Stimulated activated naive CD4-positive, alpha-beta T cell treated with Interleukin-2 at 50 U/mL for 16 hours (primary cell): ENCODE measurements at regions not wholly inside any gene's neighbourhood (a gene's known extent, or its start where the extent isn't known, plus 50 kb on each side); places are given as distances from the start of the nearest gene placed in this dataset.
"Not testable (repeated sequence)": the region's sequence is repeated elsewhere in the genome, so short reads cannot be mapped to it uniquely, and the experiment has no call there.

Experiments
- DNase-seq: peaks from one replicate; lab custom pipeline; 2025; lab: John Stamatoyannopoulos, UW

- no peak for DNase-seq
These were observed 297.5 kb upstream of the CRIM1 start for GRCh38 chr2:36058076-36058475.

DNA sequence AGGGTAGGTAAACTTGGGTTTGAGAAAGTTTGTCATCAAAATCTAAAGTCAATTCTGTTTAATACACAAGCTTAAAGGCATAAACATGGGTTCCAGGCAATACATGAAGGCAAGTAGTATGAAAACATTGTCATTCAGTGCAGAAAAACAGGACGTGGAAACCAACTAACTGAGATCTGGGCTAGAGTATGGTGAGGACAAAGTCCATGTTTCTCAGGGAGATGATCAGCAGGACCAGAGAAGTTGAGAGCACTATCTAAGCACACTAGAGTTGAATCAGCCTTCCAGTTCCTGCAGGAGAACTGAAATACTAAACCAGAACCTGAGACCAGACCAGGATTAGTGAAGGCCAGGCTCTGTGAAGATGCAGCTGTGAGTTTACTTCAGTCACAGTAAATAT lies 302.8 kb upstream of the CRIM1 start:
- DNase-seq, result no peak

GRCh38 chr2:36044411-36044810 lies 311.2 kb upstream of the CRIM1 start:
- no peak for DNase-seq

- DNase-seq, result no peak
These were observed 320.4 kb upstream of the CRIM1 start for GRCh38 chr2:36035137-36035536.

- DNase-seq, result no peak
These were observed 323.5 kb upstream of the CRIM1 start for GRCh38 chr2:36032046-36032445.

- no peak for DNase-seq
These were observed 324.1 kb upstream of the CRIM1 start for GRCh38 chr2:36031471-36031870.

GRCh38 chr2:36027616-36028015 lies 328.0 kb upstream of the CRIM1 start:
- DNase-seq, result no peak

- no peak for DNase-seq
These were observed 342.5 kb upstream of the CRIM1 start for GRCh38 chr2:36013064-36013463.

- DNase-seq, result no peak
These were observed 349.1 kb upstream of the CRIM1 start for GRCh38 chr2:36006444-36006843.

GRCh38 chr2:36002941-36003340 lies 352.6 kb upstream of the CRIM1 start:
- no peak for DNase-seq

- DNase-seq, result no peak
These were observed 358.1 kb upstream of the CRIM1 start for GRCh38 chr2:35997488-35997887.

DNA sequence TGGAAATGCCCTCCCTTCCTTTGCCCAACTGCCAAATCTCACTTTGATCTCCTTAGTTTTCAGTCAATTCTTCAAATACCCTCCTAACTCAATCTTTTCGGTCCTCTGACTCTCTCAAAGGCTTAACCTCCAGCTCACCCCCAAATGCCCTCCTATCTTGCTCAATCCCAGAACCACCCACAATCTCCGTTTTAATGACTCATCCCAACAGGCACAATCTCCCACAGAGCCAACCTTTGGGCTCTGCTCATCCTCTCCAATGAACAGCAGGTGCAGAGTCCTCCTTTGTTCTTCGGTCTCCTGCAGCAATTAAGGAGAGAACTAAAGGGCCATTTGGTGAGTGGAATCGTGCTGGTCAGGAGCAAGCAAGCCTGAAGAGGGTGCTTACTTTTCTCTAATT lies 366.1 kb upstream of the CRIM1 start:
- no peak for DNase-seq

DNA sequence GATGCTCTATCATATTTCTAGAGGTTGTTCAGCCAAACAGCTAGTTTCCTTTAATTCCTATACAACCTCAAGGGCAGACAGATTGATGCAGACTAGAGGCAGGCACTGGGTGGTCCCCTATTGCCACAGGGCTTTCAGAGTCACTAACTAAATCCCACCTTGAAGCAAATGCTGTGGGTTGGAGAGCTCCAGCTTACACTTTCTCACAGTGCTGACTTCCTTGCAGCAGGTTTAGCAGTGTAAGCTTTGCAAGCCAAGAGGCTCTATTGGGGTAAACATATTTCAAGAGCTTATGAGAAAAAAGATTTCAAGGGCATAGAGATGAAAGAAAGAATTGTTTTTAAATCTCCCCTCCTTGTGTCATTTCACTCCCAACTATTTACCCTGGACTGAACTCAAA lies 366.5 kb upstream of the CRIM1 start:
- DNase-seq, result no peak

DNA sequence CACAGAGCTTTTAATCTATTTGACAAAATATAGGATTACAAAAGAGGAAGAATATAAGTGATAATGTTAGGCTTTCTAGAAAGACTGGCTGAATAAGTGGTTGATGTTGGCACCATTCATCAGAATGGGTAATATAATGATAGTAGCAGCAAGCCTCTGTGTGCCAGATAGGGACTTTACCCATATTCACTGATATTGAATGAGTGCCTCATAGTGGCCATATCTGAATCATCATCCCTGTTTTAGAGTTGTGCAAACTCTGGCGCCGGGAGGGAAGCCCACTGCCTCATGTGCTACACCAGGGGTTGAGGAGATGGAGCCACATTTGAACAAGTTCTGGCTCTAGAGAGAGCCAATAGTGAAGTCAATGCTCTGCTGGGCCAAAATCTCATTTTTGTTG lies 368.7 kb upstream of the CRIM1 start:
- DNase-seq, result no peak

DNA sequence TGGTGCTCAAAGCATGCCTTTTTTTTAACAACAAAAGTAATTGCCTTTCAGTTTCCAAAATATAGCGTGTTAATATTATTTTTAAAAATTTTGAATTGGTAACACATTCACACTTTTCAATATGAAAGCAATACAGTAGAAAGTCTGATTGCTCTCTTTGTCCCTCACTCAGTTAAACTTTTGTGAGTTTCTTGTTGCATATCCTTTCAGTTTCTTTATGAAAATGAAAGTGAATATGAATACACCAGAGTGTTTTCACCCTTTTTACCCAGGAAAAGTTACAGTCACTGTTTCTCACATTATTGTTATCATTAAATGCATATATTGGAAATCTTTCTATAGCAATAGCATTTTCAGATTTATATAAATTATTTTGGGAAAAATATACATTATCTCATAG lies 377.4 kb upstream of the CRIM1 start:
- no peak for DNase-seq

- DNase-seq, result no peak
These were observed 379.0 kb upstream of the CRIM1 start for GRCh38 chr2:35976611-35977010.

GRCh38 chr2:35973737-35974132 lies 381.8 kb upstream of the CRIM1 start:
- no peak for DNase-seq

DNA sequence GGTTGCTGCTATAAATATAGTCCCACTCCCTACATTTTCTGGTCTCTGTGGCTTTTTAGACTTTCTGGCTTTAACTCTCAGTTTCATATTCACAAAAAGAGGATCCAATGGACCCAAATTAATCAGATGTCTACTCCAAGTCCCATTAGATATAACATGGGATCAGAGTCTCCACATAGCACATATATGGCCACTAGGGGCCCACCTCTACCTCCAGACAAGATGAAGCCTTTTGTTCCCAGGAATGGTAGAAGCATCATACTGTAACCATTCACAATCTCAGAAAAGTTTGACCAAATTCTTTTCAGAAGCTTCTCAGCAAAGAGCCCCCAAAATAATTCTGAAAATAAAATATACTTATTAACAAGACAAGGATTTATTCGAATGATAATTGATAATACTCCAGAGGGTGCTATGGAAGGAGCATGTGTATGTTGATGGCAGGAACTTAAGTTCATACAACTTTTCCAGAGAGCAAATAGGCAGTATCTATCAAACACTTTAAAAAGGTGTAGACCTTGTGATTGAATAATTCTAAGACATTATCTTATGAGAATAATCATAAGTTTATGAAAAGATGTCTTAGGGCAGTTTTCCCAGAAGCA lies 382.3 kb upstream of the CRIM1 start:
- no peak for DNase-seq

GRCh38 chr2:35963824-35964223 lies 391.8 kb upstream of the CRIM1 start:
- no peak for DNase-seq

DNA sequence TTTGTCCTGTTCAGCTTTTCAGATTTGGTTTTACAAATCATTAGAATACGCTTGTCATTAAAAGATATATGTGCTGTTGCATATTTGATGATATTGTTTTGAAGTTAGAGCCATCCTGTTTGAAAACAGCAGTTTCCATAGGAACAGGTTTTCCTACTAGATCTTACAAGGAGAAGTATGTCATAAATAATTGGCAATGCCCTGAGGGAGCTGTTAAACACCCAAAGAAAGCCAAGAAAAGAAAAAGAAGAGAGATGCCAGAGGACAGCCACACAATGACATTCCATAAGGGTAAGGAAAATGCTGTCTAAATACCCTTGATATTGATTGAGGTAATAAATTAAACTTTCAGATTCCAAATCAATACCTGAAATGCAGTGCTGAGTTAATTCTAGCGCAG lies 392.2 kb upstream of the CRIM1 start:
- no peak for DNase-seq

DNA sequence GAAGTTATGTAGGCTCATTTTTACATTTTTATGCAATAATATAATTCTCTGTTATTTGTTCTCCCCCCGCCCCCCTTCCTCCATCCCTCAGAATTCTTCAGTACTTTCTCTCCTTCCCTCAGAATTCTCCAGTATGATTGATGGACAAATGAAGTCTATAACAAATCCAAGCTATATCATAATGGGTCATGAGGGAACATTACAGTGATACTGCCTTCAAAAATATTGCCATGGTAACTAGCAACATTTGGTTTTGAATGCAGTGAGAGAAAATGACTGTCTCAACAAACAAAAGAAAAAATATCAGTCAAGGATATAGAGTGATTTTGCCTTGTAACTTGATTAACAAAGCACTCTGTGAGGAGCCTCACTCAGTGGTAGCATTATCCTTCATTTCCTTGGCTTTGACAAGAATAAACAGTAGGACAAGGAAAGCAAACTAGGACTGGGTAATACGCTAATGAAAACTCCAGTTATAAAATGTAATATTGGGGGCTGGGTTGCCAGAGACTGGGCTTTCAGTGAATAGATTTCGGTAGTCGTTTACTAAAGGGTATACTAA lies 392.9 kb upstream of the CRIM1 start:
- no peak for DNase-seq

DNA sequence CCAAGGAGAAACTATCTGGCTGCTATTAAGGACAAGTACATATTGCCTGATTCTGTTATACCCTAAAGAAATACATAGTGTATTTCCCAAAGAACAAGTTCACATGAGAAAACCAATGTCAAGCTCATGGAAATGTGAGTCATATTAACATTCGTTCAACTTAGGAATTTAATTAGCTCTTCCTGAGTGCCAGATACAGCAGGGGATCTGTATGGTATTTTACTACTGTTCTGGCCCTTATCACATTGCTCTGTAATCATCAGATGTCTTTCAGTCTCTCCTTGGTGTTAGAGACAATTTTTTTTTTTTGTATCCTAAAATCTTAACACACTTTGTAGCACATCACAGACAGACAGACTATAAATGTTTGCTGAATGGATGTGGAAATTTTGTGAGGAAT lies 395.0 kb upstream of the CRIM1 start:
- DNase-seq, result no peak

GRCh38 chr2:35957053-35957452 lies 398.5 kb upstream of the CRIM1 start:
- not testable (repeated sequence) for DNase-seq

GRCh38 chr2:35946478-35946877 lies 409.1 kb upstream of the CRIM1 start:
- no peak for DNase-seq
